HUES6 (cell line): ENCODE measurements at regions not wholly inside any gene's neighbourhood (a gene's known extent, or its start where the extent isn't known, plus 50 kb on each side); places are given as distances from the start of the nearest gene placed in this dataset.
"Not testable (repeated sequence)": the region's sequence is repeated elsewhere in the genome, so short reads cannot be mapped to it uniquely, and the experiment has no call there.

Source experiments
- H3K27ac ChIP-seq: 2 replicates; pipeline ENCODE4 v1.7.0; 2013; ENCODE audit warnings: low read depth, mild to moderate bottlenecking, low read length, inconsistent platforms
- H3K27me3 ChIP-seq: 2 replicates; pipeline ENCODE4 v1.6.1; 2013; ENCODE audit warnings: low read length; ENCODE audit not compliant: control insufficient read depth, insufficient read depth
- H3K36me3 ChIP-seq: 2 replicates; pipeline ENCODE4 v1.6.1; 2013; ENCODE audit warnings: low read length; ENCODE audit not compliant: control insufficient read depth, insufficient read depth
- H3K4me1 ChIP-seq: 2 replicates; pipeline ENCODE4 v1.6.1; 2013; ENCODE audit warnings: low read length; ENCODE audit not compliant: control insufficient read depth, insufficient read depth
- H3K4me3 ChIP-seq: 2 replicates; pipeline ENCODE4 v1.5.1; 2013; ENCODE audit warnings: low read depth, low read length
- H3K9ac ChIP-seq: one replicate; pipeline ENCODE4 v1.6.1; 2013; ENCODE audit warnings: mild to moderate bottlenecking, low read length
- H3K9me3 ChIP-seq: 2 replicates; pipeline ENCODE4 v1.6.1; 2013; ENCODE audit warnings: low read depth, low read length; ENCODE audit not compliant: control insufficient read depth, insufficient read depth

- Histone ChIP-seq H3K27me3 (no peaks in the 10 kb centered on the region), H3K4me1 (no peaks in the 10 kb centered on the region), H3K36me3 (no peaks in the 10 kb centered on the region), H3K4me3 (no peak overlapping the region), H3K9ac (no peak overlapping the region), H3K9me3 (no peaks in the 10 kb centered on the region), H3K27ac (no peak overlapping the region)
These were observed 899.5 kb upstream of the FAM98A start for GRCh38 chr2:34498561-34498960.

GRCh38 chr2:34494192-34494591 lies 895.1 kb upstream of the FAM98A start:
- H3K9ac ChIP-seq, H3K9me3 ChIP-seq, H3K4me1 ChIP-seq, H3K4me3 ChIP-seq, H3K27ac ChIP-seq, H3K27me3 ChIP-seq, H3K36me3 ChIP-seq: not testable (repeated sequence)

- H3K27me3 ChIP-seq = no peaks in the 10 kb centered on the region
- no peak overlapping the region for H3K4me3 ChIP-seq
- H3K36me3 ChIP-seq = no peaks in the 10 kb centered on the region
- H3K4me1 ChIP-seq = no peaks in the 10 kb centered on the region
- no peak overlapping the region for H3K27ac ChIP-seq
- no peaks in the 10 kb centered on the region for H3K9me3 ChIP-seq
- H3K9ac ChIP-seq = no peak overlapping the region
These were observed 893.7 kb upstream of the FAM98A start for GRCh38 chr2:34492561-34493455.

- Histone ChIP-seq H3K9me3 (no peaks in the 10 kb centered on the region), H3K4me1 (no peaks in the 10 kb centered on the region), H3K36me3 (no peaks in the 10 kb centered on the region), H3K9ac (no peak overlapping the region), H3K4me3 (no peak overlapping the region), H3K27me3 (no peaks in the 10 kb centered on the region), H3K27ac (no peak overlapping the region)
These were observed 887.9 kb upstream of the FAM98A start for GRCh38 chr2:34486965-34487364.

- Histone ChIP-seq H3K36me3 (no peaks in the 10 kb centered on the region), H3K4me3 (no peak overlapping the region), H3K9me3 (no peaks in the 10 kb centered on the region), H3K9ac (no peak overlapping the region), H3K27me3 (no peaks in the 10 kb centered on the region), H3K4me1 (no peaks in the 10 kb centered on the region), H3K27ac (no peak overlapping the region)
These were observed 882.4 kb upstream of the FAM98A start for GRCh38 chr2:34481542-34481941.

- H3K4me3 ChIP-seq = no peak overlapping the region
- H3K4me1 ChIP-seq = no peaks in the 10 kb centered on the region
- no peaks in the 10 kb centered on the region for H3K36me3 ChIP-seq
- H3K27ac ChIP-seq = no peak overlapping the region
- no peaks in the 10 kb centered on the region for H3K9me3 ChIP-seq
- H3K27me3 ChIP-seq = no peaks in the 10 kb centered on the region
- no peak overlapping the region for H3K9ac ChIP-seq
These were observed 881.3 kb upstream of the FAM98A start for GRCh38 chr2:34480366-34480765.

- no peaks in the 10 kb centered on the region for H3K9me3 ChIP-seq
- H3K36me3 ChIP-seq = no peaks in the 10 kb centered on the region
- H3K4me3 ChIP-seq = no peak overlapping the region
- H3K27me3 ChIP-seq = no peaks in the 10 kb centered on the region
- H3K4me1 ChIP-seq = no peaks in the 10 kb centered on the region
- H3K9ac ChIP-seq = no peak overlapping the region
- no peak overlapping the region for H3K27ac ChIP-seq
These were observed 876.1 kb upstream of the FAM98A start for GRCh38 chr2:34475156-34475555.

GRCh38 chr2:34474646-34475045 lies 875.5 kb upstream of the FAM98A start:
- Histone ChIP-seq H3K36me3 (no peaks in the 10 kb centered on the region), H3K9me3 (no peaks in the 10 kb centered on the region), H3K27ac (no peak overlapping the region), H3K4me3 (no peak overlapping the region), H3K27me3 (no peaks in the 10 kb centered on the region), H3K4me1 (no peaks in the 10 kb centered on the region), H3K9ac (no peak overlapping the region)

GRCh38 chr2:34447097-34447496 lies 848.0 kb upstream of the FAM98A start:
- H3K27me3 ChIP-seq = no peaks in the 10 kb centered on the region
- peaks cover 19% of the 10 kb centered on the region; the same call in 1 of the 2 replicates for H3K9me3 ChIP-seq
- no peak overlapping the region for H3K4me3 ChIP-seq
- no peaks in the 10 kb centered on the region for H3K36me3 ChIP-seq
- peak overlapping the region; percentile 91 for H3K27ac ChIP-seq
- no peak overlapping the region for H3K9ac ChIP-seq
- H3K4me1 ChIP-seq = peaks cover 22% of the 10 kb centered on the region

- H3K27me3 ChIP-seq = no peaks in the 10 kb centered on the region
- H3K9me3 ChIP-seq = peaks cover 73% of the 10 kb centered on the region
- no peak overlapping the region for H3K27ac ChIP-seq
These were observed 824.2 kb upstream of the FAM98A start for GRCh38 chr2:34423301-34423700.

GRCh38 chr2:34419856-34420255 lies 820.8 kb upstream of the FAM98A start:
- no peak overlapping the region for H3K27ac ChIP-seq
- H3K9ac ChIP-seq = no peak overlapping the region
- H3K4me3 ChIP-seq = no peak overlapping the region
- no peaks in the 10 kb centered on the region for H3K36me3 ChIP-seq
- no peaks in the 10 kb centered on the region for H3K27me3 ChIP-seq
- H3K9me3 ChIP-seq = peaks cover 57% of the 10 kb centered on the region
- H3K4me1 ChIP-seq = no peaks in the 10 kb centered on the region

More at GRCh38 chr2:34423301-34423700, 824.2 kb upstream of the FAM98A start:
- Histone ChIP-seq H3K9ac (no peak overlapping the region), H3K36me3 (no peaks in the 10 kb centered on the region), H3K4me1 (no peaks in the 10 kb centered on the region), H3K4me3 (no peak overlapping the region)
